UCSD-AML1 (cell line): ENCODE measurements at regions not wholly inside any gene's neighbourhood (a gene's known extent, or its start where the extent isn't known, plus 50 kb on each side); places are given as distances from the start of the nearest gene placed in this dataset.
"Not testable (repeated sequence)": the region's sequence is repeated elsewhere in the genome, so short reads cannot be mapped to it uniquely, and the experiment has no call there.

Experiments used
- DNase-seq: peaks from one replicate; lab custom pipeline; 2025; ENCODE audit not compliant: unreplicated experiment; lab: John Stamatoyannopoulos, UW

- DNase-seq: no peak
These were observed 92.5 kb downstream of the MMUT start for GRCh38 chr6:49370518-49370917.

GRCh38 chr6:49366539-49366938 lies 96.5 kb downstream of the MMUT start:
- DNase-seq: no peak

- no peak for DNase-seq
These were observed 114.5 kb downstream of the MMUT start for GRCh38 chr6:49348561-49348960.

- no peak for DNase-seq
These were observed 120.6 kb downstream of the MMUT start for GRCh38 chr6:49342410-49342809.

- DNase-seq: no peak
These were observed 121.2 kb downstream of the MMUT start for GRCh38 chr6:49341869-49342268.

- DNase-seq: no peak
These were observed 124.0 kb downstream of the MMUT start for GRCh38 chr6:49339096-49339495.

GRCh38 chr6:49336514-49337131 lies 126.4 kb downstream of the MMUT start:
- DNase-seq: no peak

GRCh38 chr6:49333345-49334125 lies 129.5 kb downstream of the MMUT start:
- DNase-seq: no peak

- no peak for DNase-seq
These were observed 130.3 kb downstream of the MMUT start for GRCh38 chr6:49332781-49333180.

- DNase-seq: no peak
These were observed 133.9 kb downstream of the MMUT start for GRCh38 chr6:49329186-49329585.

GRCh38 chr6:49328051-49328744 lies 134.9 kb downstream of the MMUT start:
- DNase-seq: no peak

GRCh38 chr6:49327571-49327970 lies 135.5 kb downstream of the MMUT start:
- no peak for DNase-seq

GRCh38 chr6:49327005-49327404 lies 136.0 kb downstream of the MMUT start:
- DNase-seq: no peak

- no peak for DNase-seq
These were observed 136.7 kb downstream of the MMUT start for GRCh38 chr6:49326347-49326746.

- no peak for DNase-seq
These were observed 137.2 kb downstream of the MMUT start for GRCh38 chr6:49325891-49326290.

GRCh38 chr6:49322861-49323260 lies 140.2 kb downstream of the MMUT start:
- no peak for DNase-seq

GRCh38 chr6:49321561-49322072 lies 141.4 kb downstream of the MMUT start:
- DNase-seq: no peak

- DNase-seq: no peak
These were observed 158.0 kb downstream of the MMUT start for GRCh38 chr6:49305010-49305409.

- not testable (repeated sequence) for DNase-seq
These were observed 158.7 kb downstream of the MMUT start for GRCh38 chr6:49304393-49304792.

GRCh38 chr6:49300911-49301310 lies 162.1 kb downstream of the MMUT start:
- DNase-seq: no peak

- no peak for DNase-seq
These were observed 162.6 kb downstream of the MMUT start for GRCh38 chr6:49300443-49300842.

- no peak for DNase-seq
These were observed 163.8 kb downstream of the MMUT start for GRCh38 chr6:49299279-49299678.
